K562 (cell line): ENCODE measurements at regions not wholly inside any gene's neighbourhood (a gene's known extent, or its start where the extent isn't known, plus 50 kb on each side); places are given as distances from the start of the nearest gene placed in this dataset.

ENCODE experiments used
- CTCF ChIP-seq, 3 experiments: IDR thresholded peaks in 2 of 3; conservative IDR thresholded peaks in 1 of 3; 2 replicates each; pipeline ENCODE4 v1.5.1; 2011 to 2012; ENCODE audit warnings: low read length in 3 of 3, mild to moderate bottlenecking in 3 of 3, control low read depth in 2 of 3, improper control_type of control experiment in 1 of 3, inconsistent platforms in 1 of 3, low read depth in 1 of 3, mixed read lengths in 1 of 3, moderate library complexity in 1 of 3; ENCODE audit not compliant: insufficient read depth in 2 of 3
- L3MBTL2 ChIP-seq: fragments of 450-650 bp; IDR thresholded peaks from 2 replicates; pipeline ENCODE4 v1.6.1; 2016; ENCODE audit warnings: mild to moderate bottlenecking, moderate library complexity
- SREBF2 ChIP-seq: sonication (generic); formaldehyde crosslinking; IDR thresholded peaks from 2 replicates; pipeline ENCODE4 v1.4.0; 2020; ENCODE audit warnings: mild to moderate bottlenecking, missing genetic modification reagents

DNA sequence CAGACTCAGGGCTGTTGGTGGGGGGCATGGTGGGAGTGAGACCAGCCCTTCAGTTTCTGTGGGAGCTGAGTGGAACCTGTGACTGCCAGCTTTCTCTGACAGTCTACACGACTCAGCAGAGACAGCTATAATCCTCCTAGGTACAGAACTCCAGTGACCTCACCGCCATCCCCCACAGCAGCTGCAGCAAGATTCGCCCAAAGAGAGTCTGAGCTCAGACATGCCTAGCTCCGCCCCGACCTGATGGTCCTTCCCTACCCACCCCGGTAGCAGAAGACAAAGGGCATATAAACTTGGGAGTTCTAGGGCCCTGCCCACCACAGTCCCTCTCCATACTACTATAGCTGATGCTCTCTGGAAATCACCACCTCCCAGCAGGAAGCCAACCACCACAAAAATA lies 500.1 kb downstream of the ETV1 start:
- no peak for TF ChIP-seq SREBF2 (CRISPR knock-in tag)
- no peak for TF ChIP-seq L3MBTL2
- no peak for TF ChIP-seq CTCF (IDR thresholded peaks at IDR 0.05 in 2 of 3, conservative IDR thresholded peaks at IDR 0.05 in 1 of 3; ENCODE audit: insufficient read depth in 2 of 3, low read depth in 1 of 3, low read length in 3 of 3)
